Trophoblast cell (in vitro differentiated cells and primary cell): ENCODE measurements at regions not wholly inside any gene's neighbourhood (a gene's known extent, or its start where the extent isn't known, plus 50 kb on each side); places are given as distances from the start of the nearest gene placed in this dataset.

Experiments
- DNase-seq, 2 donors: peaks; one replicate each; pipeline ENCODE4 v3.0.0-alpha.2; 2016
- H2AFZ ChIP-seq: 2 replicates; pipeline ENCODE4 v1.6.1; 2013; ENCODE audit warnings: low read length, moderate library complexity, mild to moderate bottlenecking; ENCODE audit not compliant: insufficient read depth, poor library complexity
- H2AK5ac ChIP-seq: 2 replicates; pipeline ENCODE4 v1.6.1; 2013; ENCODE audit warnings: mild to moderate bottlenecking, low read length
- H2BK120ac ChIP-seq: 2 replicates; pipeline ENCODE4 v1.6.1; 2013; ENCODE audit warnings: low read length, mild to moderate bottlenecking, moderate library complexity; ENCODE audit not compliant: insufficient read depth, poor library complexity
- H2BK12ac ChIP-seq: 2 replicates; pipeline ENCODE4 v1.6.1; 2013; ENCODE audit warnings: mild to moderate bottlenecking, low read length, moderate library complexity
- H2BK5ac ChIP-seq: 2 replicates; pipeline ENCODE4 v1.6.1; 2013; ENCODE audit warnings: low read length, low read depth, moderate library complexity, mild to moderate bottlenecking; ENCODE audit not compliant: poor library complexity
- H3K14ac ChIP-seq: 2 replicates; pipeline ENCODE4 v1.6.1; 2013; ENCODE audit warnings: mild to moderate bottlenecking, low read length
- H3K18ac ChIP-seq: 2 replicates; pipeline ENCODE4 v1.6.1; 2013; ENCODE audit warnings: mild to moderate bottlenecking, low read length
- H3K23ac ChIP-seq: 2 replicates; pipeline ENCODE4 v1.6.1; 2013; ENCODE audit warnings: low read length
- H3K27ac ChIP-seq: 2 replicates; pipeline ENCODE4 v1.5.1; 2013; ENCODE audit warnings: low read depth, mild to moderate bottlenecking, inconsistent platforms, low read length, moderate library complexity
- H3K27me3 ChIP-seq: 2 replicates; pipeline ENCODE4 v1.6.1; 2013; ENCODE audit warnings: inconsistent platforms, mild to moderate bottlenecking, low read length, moderate library complexity; ENCODE audit not compliant: insufficient read depth
- H3K36me3 ChIP-seq, 2 experiments: 1 replicate in 1 of 2; 2 replicates in 1 of 2; pipeline ENCODE4 v1.6.1; 2013; ENCODE audit warnings: low read length in 2 of 2, mild to moderate bottlenecking in 2 of 2, moderate library complexity in 1 of 2; ENCODE audit not compliant: insufficient read depth in 2 of 2, control insufficient read depth in 1 of 2
- H3K4ac ChIP-seq: 2 replicates; pipeline ENCODE4 v1.6.1; 2013; ENCODE audit warnings: low read depth, mild to moderate bottlenecking, low read length, moderate library complexity
- H3K4me1 ChIP-seq, 2 experiments: 1 replicate in 1 of 2; 2 replicates in 1 of 2; pipeline ENCODE4 v1.6.1; 2013; ENCODE audit warnings: low read length in 2 of 2, mild to moderate bottlenecking in 2 of 2, moderate library complexity in 1 of 2; ENCODE audit not compliant: insufficient read depth in 2 of 2, control insufficient read depth in 1 of 2
- H3K4me2 ChIP-seq: 2 replicates; pipeline ENCODE4 v1.6.1; 2013; ENCODE audit warnings: inconsistent platforms, mild to moderate bottlenecking, low read length, moderate library complexity
- H3K4me3 ChIP-seq: 2 replicates; pipeline ENCODE4 v1.5.1; 2013; ENCODE audit warnings: mild to moderate bottlenecking, low read depth, low read length, inconsistent platforms
- H3K79me1 ChIP-seq: one replicate; pipeline ENCODE4 v1.6.1; 2013; ENCODE audit warnings: low read length
- H3K79me2 ChIP-seq: 2 replicates; pipeline ENCODE4 v1.6.1; 2013; ENCODE audit warnings: low read length, mild to moderate bottlenecking; ENCODE audit not compliant: control insufficient read depth, insufficient read depth, poor library complexity
- H3K9ac ChIP-seq: 2 replicates; pipeline ENCODE4 v1.6.1; 2013; ENCODE audit warnings: mild to moderate bottlenecking, low read length
- H3K9me3 ChIP-seq: 2 replicates; pipeline ENCODE4 v1.6.1; 2013; ENCODE audit warnings: low read depth, mild to moderate bottlenecking, control low read depth, inconsistent platforms, low read length; ENCODE audit not compliant: insufficient read depth
- H4K12ac ChIP-seq: 2 replicates; pipeline ENCODE4 v1.6.1; 2013; ENCODE audit warnings: low read depth, mild to moderate bottlenecking, low read length, moderate library complexity
- H4K8ac ChIP-seq: 2 replicates; pipeline ENCODE4 v1.6.1; 2013; ENCODE audit warnings: low read depth, mild to moderate bottlenecking, low read length, moderate library complexity
- H4K91ac ChIP-seq: one replicate; pipeline ENCODE4 v1.6.1; 2013; ENCODE audit warnings: low read depth, mild to moderate bottlenecking, low read length, moderate library complexity
- WGBS: extraction: QIAGEN DNeasy Blood & Tissue Kit; methylation state at CpG from one replicate; pipeline ENCODE4 v1.1.7; 2013; ENCODE audit warnings: missing lambda C conversion rate; ENCODE audit not compliant: insufficient read length, insufficient coverage; ENCODE audit errors: extremely low coverage; 5-methylcytosine and 5-hydroxymethylcytosine counted together

DNA sequence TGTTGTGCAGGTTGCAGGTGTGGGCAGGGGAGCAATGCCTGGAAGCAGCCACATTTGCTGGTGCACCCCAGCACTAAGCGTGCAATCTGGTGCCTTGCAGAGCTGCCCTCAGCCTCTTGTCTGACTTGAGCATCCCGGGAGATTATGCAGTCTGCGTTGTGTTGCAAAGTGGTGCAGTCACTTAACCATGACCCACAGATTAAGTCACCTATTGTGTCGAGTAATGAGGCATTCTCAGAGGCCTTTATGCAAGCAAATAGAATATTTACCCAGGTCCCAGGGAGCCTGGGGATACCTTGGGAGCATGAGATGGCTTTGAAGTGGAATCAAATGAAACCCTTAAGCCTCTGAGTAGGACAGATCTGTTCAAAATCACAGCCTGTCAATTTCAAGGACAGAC is 529.0 kb downstream of the TYW1 start:
- Histone ChIP-seq H3K79me2 (no peaks in the 10 kb centered on the region), H3K23ac (no peak overlapping the region), H3K4me2 (no peak overlapping the region), H2BK12ac (no peak overlapping the region), H4K8ac (no peak overlapping the region), H2BK5ac (no peak overlapping the region), H2AFZ (no peak overlapping the region), H3K27ac (peak overlapping the region; percentile 52), H3K4ac (no peak overlapping the region), H3K27me3 (no peaks in the 10 kb centered on the region), H4K12ac (no peak overlapping the region), H2BK120ac (no peak overlapping the region), H3K9ac (no peak overlapping the region), H3K79me1 (peaks cover 1% of the 10 kb centered on the region), H3K14ac (no peak overlapping the region), H3K18ac (no peak overlapping the region), H3K4me1 (peaks cover 3 to 7% of the 10 kb centered on the region in 2 experiments), H2AK5ac (no peak overlapping the region), H4K91ac (no peak overlapping the region), H3K4me3 (no peak overlapping the region), H3K9me3 (peaks cover 2% of the 10 kb centered on the region), H3K36me3 (no peaks in the 10 kb centered on the region)
- no CpG with 5 or more reads among the region's 4 CpGs for WGBS
- DNase-seq, result no peak

GRCh38 chr7:67535241-67535989 is 538.8 kb downstream of the TYW1 start:
- Histone ChIP-seq H2BK5ac (no peak overlapping the region), H3K36me3 (no peaks in the 10 kb centered on the region), H3K4me2 (no peak overlapping the region), H3K4ac (no peak overlapping the region), H3K9ac (no peak overlapping the region), H4K12ac (no peak overlapping the region), H3K23ac (no peak overlapping the region), H2AFZ (no peak overlapping the region), H3K79me2 (no peaks in the 10 kb centered on the region), H2BK12ac (no peak overlapping the region), H3K4me3 (no peak overlapping the region), H3K79me1 (no peaks in the 10 kb centered on the region), H3K27me3 (no peaks in the 10 kb centered on the region), H4K8ac (no peak overlapping the region), H3K4me1 (no peaks in the 10 kb centered on the region), H3K14ac (no peak overlapping the region), H4K91ac (no peak overlapping the region), H2BK120ac (no peak overlapping the region), H2AK5ac (no peak overlapping the region), H3K27ac (no peak overlapping the region), H3K9me3 (no peaks in the 10 kb centered on the region), H3K18ac (no peak overlapping the region)
- DNase-seq, result no peak
- WGBS, result no CpG with 5 or more reads among the region's 8 CpGs

DNA sequence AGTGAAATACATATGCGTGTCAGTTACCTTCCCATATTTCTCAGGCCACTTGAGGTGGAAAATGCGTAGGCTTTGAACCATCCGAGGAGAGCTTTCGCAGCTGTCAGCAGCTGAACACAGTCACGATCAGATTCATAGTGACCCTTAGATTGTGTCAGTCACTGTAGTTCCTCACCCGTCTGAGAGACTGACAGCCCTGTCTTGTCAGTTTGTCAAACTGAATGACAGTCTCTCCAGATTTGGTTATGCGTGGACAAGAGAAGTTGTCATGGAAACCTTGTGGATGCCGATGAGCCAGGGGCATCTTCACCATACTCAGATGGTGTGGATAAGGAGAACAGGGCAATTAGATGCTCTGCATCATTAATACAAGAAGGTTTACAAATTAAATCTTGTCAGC is 546.3 kb downstream of the TYW1 start:
- no peak for DNase-seq
- no peaks in the 10 kb centered on the region for H3K79me1 ChIP-seq
- H3K27ac ChIP-seq, result no peak overlapping the region
- no peak overlapping the region for H3K4me2 ChIP-seq
- H3K4ac ChIP-seq, result no peak overlapping the region
- H3K9me3 ChIP-seq, result no peaks in the 10 kb centered on the region
- no peak overlapping the region for H3K23ac ChIP-seq
- H4K91ac ChIP-seq, result no peak overlapping the region
- H2BK120ac ChIP-seq, result no peak overlapping the region
- no peak overlapping the region for H3K18ac ChIP-seq
- no peak overlapping the region for H3K4me3 ChIP-seq
- H4K8ac ChIP-seq, result no peak overlapping the region
- no peaks in the 10 kb centered on the region for H3K79me2 ChIP-seq
- H3K9ac ChIP-seq, result no peak overlapping the region
- no peak overlapping the region for H3K14ac ChIP-seq
- H4K12ac ChIP-seq, result no peak overlapping the region
- no peak overlapping the region for H2BK12ac ChIP-seq
- no peak overlapping the region for H2BK5ac ChIP-seq
- WGBS, result no CpG with 5 or more reads among the region's 8 CpGs
- no peaks in the 10 kb centered on the region for H3K4me1 ChIP-seq
- no peak overlapping the region for H2AK5ac ChIP-seq
- no peaks in the 10 kb centered on the region for H3K36me3 ChIP-seq
- no peak overlapping the region for H2AFZ ChIP-seq
- no peaks in the 10 kb centered on the region for H3K27me3 ChIP-seq

GRCh38 chr7:67547183-67547907 is 550.7 kb downstream of the TYW1 start:
- Histone ChIP-seq H3K79me2 (no peaks in the 10 kb centered on the region), H4K12ac (no peak overlapping the region), H2BK120ac (no peak overlapping the region), H2AK5ac (no peak overlapping the region), H3K9me3 (no peaks in the 10 kb centered on the region), H3K4ac (no peak overlapping the region), H3K4me1 (no peaks in the 10 kb centered on the region), H3K4me2 (no peak overlapping the region), H3K36me3 (no peaks in the 10 kb centered on the region), H3K14ac (no peak overlapping the region), H3K27ac (no peak overlapping the region), H2BK5ac (no peak overlapping the region), H4K91ac (no peak overlapping the region), H3K9ac (no peak overlapping the region), H3K23ac (no peak overlapping the region), H3K79me1 (no peaks in the 10 kb centered on the region), H2AFZ (no peak overlapping the region), H4K8ac (no peak overlapping the region), H3K27me3 (no peaks in the 10 kb centered on the region), H3K4me3 (no peak overlapping the region), H3K18ac (no peak overlapping the region), H2BK12ac (no peak overlapping the region)
- no CpG with 5 or more reads among the region's 7 CpGs for WGBS
- DNase-seq, result no peak
